OCI-LY3 (cell line): ENCODE measurements at regions not wholly inside any gene's neighbourhood (a gene's known extent, or its start where the extent isn't known, plus 50 kb on each side); places are given as distances from the start of the nearest gene placed in this dataset.

Experiments used
- H2AFZ ChIP-seq: fragments of 200-600, 300-600 bp; shearing (Covaris generic); 2 replicates; pipeline ENCODE4 v1.6.0; 2014; ENCODE audit warnings: antibody characterized with exemption, low read depth, low read length
- H3K27ac ChIP-seq: fragments of 200-600, 300-600 bp; sonication (generic); 2 replicates; pipeline ENCODE4 v1.5.1; 2014; ENCODE audit warnings: mild to moderate bottlenecking, low read length, moderate library complexity, mixed read lengths
- H3K27me3 ChIP-seq: fragments of 200-600, 300-600 bp; sonication (generic); 2 replicates; pipeline ENCODE4 v1.6.1; 2014; ENCODE audit warnings: low read depth, low read length, mixed read lengths
- H3K36me3 ChIP-seq: fragments of 200-600, 300-600 bp; sonication (generic); replicated peaks from 2 replicates; pipeline ENCODE3; 2014; ENCODE audit warnings: low read depth, low read length, mixed read lengths
- H3K4me1 ChIP-seq: fragments of 300-600, 200-600 bp; sonication (generic); 2 replicates; pipeline ENCODE4 v1.6.1; 2014; ENCODE audit warnings: low read length, mixed read lengths
- H3K4me2 ChIP-seq: fragments of 200-600, 300-600 bp; sonication (generic); 2 replicates; pipeline ENCODE4 v1.6.1; 2014; ENCODE audit warnings: low read length, mixed read lengths
- H3K4me3 ChIP-seq: fragments of 300-600, 200-600 bp; sonication (generic); 2 replicates; pipeline ENCODE4 v1.5.1; 2014; ENCODE audit warnings: antibody characterized with exemption, mild to moderate bottlenecking, low read length, moderate library complexity
- H3K79me2 ChIP-seq: fragments of 300-600, 200-600 bp; shearing (Covaris generic); 2 replicates; pipeline ENCODE4 v1.6.1; 2014; ENCODE audit warnings: mild to moderate bottlenecking, low read length, mixed read lengths
- H3K9ac ChIP-seq: fragments of 300-600, 200-600 bp; shearing (Covaris generic); 2 replicates; pipeline ENCODE4 v1.6.0; 2014; ENCODE audit warnings: mild to moderate bottlenecking, low read length, moderate library complexity
- H3K9me3 ChIP-seq: fragments of 200-600, 300-600 bp; shearing (Covaris generic); 2 replicates; pipeline ENCODE4 v1.6.1; 2014; ENCODE audit warnings: low read length, mixed read lengths; ENCODE audit not compliant: insufficient read depth
- H4K20me1 ChIP-seq: fragments of 200-600, 300-600 bp; sonication (generic); 2 replicates; pipeline ENCODE4 v1.6.1; 2016; ENCODE audit warnings: low read length, mixed read lengths; ENCODE audit not compliant: insufficient read depth
- EZH2phosphoT487 ChIP-seq: fragments of 200-600 bp; shearing (Covaris generic); IDR thresholded peaks from 2 replicates; pipeline ENCODE4 v1.6.1; 2018; ENCODE audit warnings: antibody characterized with exemption, mixed run types, low read depth
- TF ChIP-seq, protein P1 (sequence below): fragments of 200-600, 300-600 bp; sonication (generic); IDR thresholded peaks from 2 replicates; pipeline ENCODE4 v1.5.1; 2014; ENCODE audit warnings: antibody characterized with exemption, low read length, low read depth

DNA sequence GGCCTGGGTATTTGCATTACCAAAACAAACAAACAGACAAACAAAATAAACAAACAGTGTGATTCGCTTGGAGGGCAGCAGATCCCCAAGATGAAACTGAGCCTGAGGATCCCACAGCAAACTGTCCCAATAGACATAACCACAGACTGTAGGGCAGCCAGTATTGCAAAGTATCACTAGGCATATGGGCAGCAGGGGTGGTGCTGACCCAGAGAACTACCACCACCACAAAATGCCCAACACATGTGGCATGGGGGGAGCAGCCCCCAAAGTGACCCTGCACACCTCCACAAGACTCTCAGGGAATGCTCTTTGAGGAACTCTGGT is 330.1 kb downstream of the CYRIA start:
- Histone ChIP-seq H3K4me2 (no peak overlapping the region), H3K4me1 (no peaks in the 10 kb centered on the region), H3K9me3 (peaks cover 3% of the 10 kb centered on the region; the same call in 1 of the 2 replicates), H3K36me3 (no peaks in the 10 kb centered on the region), H3K27ac (no peak overlapping the region), H4K20me1 (no peaks in the 10 kb centered on the region), H2AFZ (no peak overlapping the region), H3K27me3 (peaks cover 12% of the 10 kb centered on the region; the same call in 1 of the 2 replicates), H3K9ac (no peak overlapping the region), H3K4me3 (no peak overlapping the region), H3K79me2 (no peaks in the 10 kb centered on the region)
- TF ChIP-seq, protein P1, sequence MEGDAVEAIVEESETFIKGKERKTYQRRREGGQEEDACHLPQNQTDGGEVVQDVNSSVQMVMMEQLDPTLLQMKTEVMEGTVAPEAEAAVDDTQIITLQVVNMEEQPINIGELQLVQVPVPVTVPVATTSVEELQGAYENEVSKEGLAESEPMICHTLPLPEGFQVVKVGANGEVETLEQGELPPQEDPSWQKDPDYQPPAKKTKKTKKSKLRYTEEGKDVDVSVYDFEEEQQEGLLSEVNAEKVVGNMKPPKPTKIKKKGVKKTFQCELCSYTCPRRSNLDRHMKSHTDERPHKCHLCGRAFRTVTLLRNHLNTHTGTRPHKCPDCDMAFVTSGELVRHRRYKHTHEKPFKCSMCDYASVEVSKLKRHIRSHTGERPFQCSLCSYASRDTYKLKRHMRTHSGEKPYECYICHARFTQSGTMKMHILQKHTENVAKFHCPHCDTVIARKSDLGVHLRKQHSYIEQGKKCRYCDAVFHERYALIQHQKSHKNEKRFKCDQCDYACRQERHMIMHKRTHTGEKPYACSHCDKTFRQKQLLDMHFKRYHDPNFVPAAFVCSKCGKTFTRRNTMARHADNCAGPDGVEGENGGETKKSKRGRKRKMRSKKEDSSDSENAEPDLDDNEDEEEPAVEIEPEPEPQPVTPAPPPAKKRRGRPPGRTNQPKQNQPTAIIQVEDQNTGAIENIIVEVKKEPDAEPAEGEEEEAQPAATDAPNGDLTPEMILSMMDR = no peak
- TF ChIP-seq EZH2phosphoT487 = no peak

DNA sequence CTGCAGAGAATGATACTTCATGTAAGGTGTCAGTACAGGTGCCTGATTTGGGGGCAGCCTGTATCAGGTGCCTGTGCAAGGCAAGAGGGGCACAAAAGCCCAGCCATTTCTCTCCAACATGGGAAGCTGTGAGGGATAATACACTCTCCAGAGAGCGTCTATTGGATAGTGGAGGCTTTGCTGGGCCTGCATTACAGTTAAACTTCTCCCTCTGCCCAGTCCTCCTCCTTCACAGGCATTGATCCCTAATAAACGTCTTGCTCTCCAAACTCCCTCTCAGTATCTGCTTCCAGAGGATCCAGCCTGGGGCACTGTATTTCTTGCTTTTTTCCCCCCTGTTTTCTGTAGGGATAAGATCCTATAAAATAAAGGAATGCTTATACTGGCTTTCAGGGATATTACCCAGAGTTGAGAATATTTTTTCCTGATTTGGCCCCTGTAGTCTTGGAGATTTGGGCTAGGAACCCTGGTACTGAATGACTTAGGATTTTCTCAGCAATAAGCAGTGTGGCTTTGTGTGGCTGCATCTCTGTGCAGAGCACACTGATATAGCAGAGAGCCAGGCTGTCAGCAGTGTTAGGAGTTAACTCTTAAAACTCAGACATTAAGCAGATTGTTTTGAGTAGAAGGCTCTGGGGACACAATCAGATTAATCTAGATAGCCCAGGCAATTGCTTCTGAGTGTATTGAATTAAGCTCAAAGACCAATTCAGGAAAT is 330.6 kb downstream of the CYRIA start:
- Histone ChIP-seq H3K4me1 (no peaks in the 10 kb centered on the region), H3K27ac (no peak overlapping the region), H3K4me2 (no peak overlapping the region), H4K20me1 (no peaks in the 10 kb centered on the region), H3K27me3 (peaks cover 12% of the 10 kb centered on the region; the same call in 1 of the 2 replicates), H3K9ac (no peak overlapping the region), H3K4me3 (no peak overlapping the region), H3K9me3 (peaks cover 3% of the 10 kb centered on the region; the same call in 1 of the 2 replicates), H2AFZ (no peak overlapping the region), H3K79me2 (no peaks in the 10 kb centered on the region), H3K36me3 (no peaks in the 10 kb centered on the region)
- TF ChIP-seq, protein P1 = no peak
- no peak for TF ChIP-seq EZH2phosphoT487

DNA sequence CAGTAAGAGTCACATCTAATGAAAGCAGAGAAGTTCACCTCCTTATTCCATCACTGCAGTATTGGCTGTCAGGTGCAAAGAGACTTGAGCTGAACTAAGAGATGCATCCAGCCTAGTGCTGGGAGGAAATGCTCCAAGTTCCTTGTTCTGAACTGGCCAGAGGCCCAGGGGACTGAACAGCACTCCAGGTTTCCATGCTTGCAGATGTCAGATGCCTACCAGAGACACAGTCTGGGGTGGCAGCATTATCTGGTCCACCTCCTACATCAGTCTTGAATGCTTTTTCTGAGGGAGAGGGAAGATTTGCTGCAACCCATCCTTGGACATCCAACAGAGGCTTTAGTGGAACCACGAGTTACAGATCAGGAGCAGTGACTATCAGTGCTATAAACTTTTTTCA is 331.3 kb downstream of the CYRIA start:
- peaks cover 3% of the 10 kb centered on the region; the same call in 1 of the 2 replicates for H3K9me3 ChIP-seq
- no peak overlapping the region for H3K4me2 ChIP-seq
- no peaks in the 10 kb centered on the region for H3K79me2 ChIP-seq
- H3K4me1 ChIP-seq = no peaks in the 10 kb centered on the region
- H4K20me1 ChIP-seq = no peaks in the 10 kb centered on the region
- H3K36me3 ChIP-seq = no peaks in the 10 kb centered on the region
- no peak overlapping the region for H3K4me3 ChIP-seq
- peaks cover 12% of the 10 kb centered on the region; the same call in 1 of the 2 replicates for H3K27me3 ChIP-seq
- no peak overlapping the region for H3K9ac ChIP-seq
- TF ChIP-seq, protein P1 = no peak
- no peak for TF ChIP-seq EZH2phosphoT487
- H3K27ac ChIP-seq = no peak overlapping the region
- no peak overlapping the region for H2AFZ ChIP-seq

DNA sequence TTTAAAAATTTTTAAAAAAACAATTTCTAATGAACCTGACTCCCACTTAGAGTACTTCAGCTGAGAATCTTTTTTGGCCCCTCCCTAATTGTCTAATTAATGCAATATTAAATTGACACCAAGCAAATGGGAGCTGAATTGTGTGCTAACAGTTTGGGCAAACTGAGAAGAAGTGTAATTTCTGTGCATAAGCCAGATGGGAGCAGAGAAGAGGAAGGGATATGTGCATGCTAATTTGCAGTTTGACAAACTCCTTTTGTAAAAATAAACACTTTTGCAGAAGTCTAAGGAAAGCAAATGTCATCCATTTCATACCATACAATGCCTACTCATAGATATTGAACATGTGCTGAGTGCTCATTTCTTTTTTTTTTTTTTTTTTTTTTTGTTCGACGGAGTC is 332.0 kb downstream of the CYRIA start:
- H3K4me2 ChIP-seq = no peak overlapping the region
- no peaks in the 10 kb centered on the region for H3K4me1 ChIP-seq
- no peaks in the 10 kb centered on the region for H3K9me3 ChIP-seq
- H4K20me1 ChIP-seq = no peaks in the 10 kb centered on the region
- TF ChIP-seq, protein P1 = no peak
- TF ChIP-seq EZH2phosphoT487 = no peak
- H3K27ac ChIP-seq = no peak overlapping the region
- H2AFZ ChIP-seq = no peak overlapping the region
- H3K4me3 ChIP-seq = no peak overlapping the region
- no peak overlapping the region for H3K9ac ChIP-seq
- H3K79me2 ChIP-seq = no peaks in the 10 kb centered on the region
- H3K36me3 ChIP-seq = no peaks in the 10 kb centered on the region
- H3K27me3 ChIP-seq = peaks cover 12% of the 10 kb centered on the region; the same call in 1 of the 2 replicates
